CD8-positive, alpha-beta memory T cell (primary cell): ENCODE measurements at regions not wholly inside any gene's neighbourhood (a gene's known extent, or its start where the extent isn't known, plus 50 kb on each side); places are given as distances from the start of the nearest gene placed in this dataset.

Experiments
- CTCF ChIA-PET: fragments of 350-600 bp; sonication (Branson Sonifier 250); formaldehyde crosslinking; loops from one replicate; lab custom pipeline; 2021; ENCODE audit warnings: antibody characterized with exemption; lab: Charles Lee
- POLR2A ChIA-PET: fragments of 350-600 bp; sonication (Branson Sonifier 250); formaldehyde crosslinking; loops from one replicate; lab custom pipeline; 2021; ENCODE audit warnings: antibody characterized with exemption; lab: Charles Lee
- DNase-seq, 5 donors: peaks; one replicate each; pipeline versions ENCODE4 v3.0.0 to v3.0.0-alpha.2; 2020 to 2022; ENCODE audit warnings: mixed read lengths in 1 of 5
- H3K27ac ChIP-seq: one replicate; pipeline ENCODE4 v1.7.0; 2013; ENCODE audit warnings: low read depth, mild to moderate bottlenecking, low read length, moderate library complexity
- H3K27me3 ChIP-seq: 2 replicates; pipeline ENCODE4 v1.7.0; 2013; ENCODE audit warnings: low read length, mild to moderate bottlenecking; ENCODE audit not compliant: insufficient read depth, poor library complexity, severe bottlenecking
- H3K36me3 ChIP-seq: 2 replicates; pipeline ENCODE4 v1.7.0; 2013; ENCODE audit warnings: mild to moderate bottlenecking, low read length, moderate library complexity; ENCODE audit not compliant: insufficient read depth
- H3K4me1 ChIP-seq: 2 replicates; pipeline ENCODE4 v1.7.0; 2013; ENCODE audit warnings: mild to moderate bottlenecking, low read length, moderate library complexity; ENCODE audit not compliant: insufficient read depth
- H3K4me3 ChIP-seq: 2 replicates; pipeline ENCODE4 v1.7.0; 2013; ENCODE audit warnings: mild to moderate bottlenecking, low read length
- H3K9me3 ChIP-seq: 2 replicates; pipeline ENCODE4 v1.7.0; 2013; ENCODE audit warnings: mild to moderate bottlenecking, low read length
- H3K27ac Mint-ChIP-seq, 8 donors: one replicate each; pipeline ENCODE4 v1.8.0; 2020 to 2021; ENCODE audit warnings: mixed read lengths in 8 of 8, mild to moderate bottlenecking in 6 of 8, inconsistent platforms in 3 of 8, moderate library complexity in 3 of 8
- H3K27me3 Mint-ChIP-seq, 2 donors: one replicate each; pipeline ENCODE4 v1.8.0; 2020 to 2021; ENCODE audit warnings: mixed read lengths in 2 of 2, mild to moderate bottlenecking in 1 of 2, moderate library complexity in 1 of 2
- H3K36me3 Mint-ChIP-seq, 3 donors: one replicate each; pipeline ENCODE4 v1.8.0; 2020 to 2021; ENCODE audit warnings: mixed read lengths in 3 of 3, inconsistent platforms in 1 of 3, mild to moderate bottlenecking in 1 of 3
- H3K4me1 Mint-ChIP-seq, 3 donors: one replicate each; pipeline ENCODE4 v1.8.0; 2020 to 2021; ENCODE audit warnings: mixed read lengths in 3 of 3, inconsistent platforms in 1 of 3, mild to moderate bottlenecking in 1 of 3
- H3K4me3 Mint-ChIP-seq, 7 donors: one replicate each; pipeline ENCODE4 v1.8.0; 2020 to 2021; ENCODE audit warnings: mixed read lengths in 7 of 7, mild to moderate bottlenecking in 6 of 7, moderate library complexity in 4 of 7, inconsistent platforms in 2 of 7
- H3K9me3 Mint-ChIP-seq, 5 donors: one replicate each; pipeline ENCODE4 v1.8.0; 2020 to 2022; ENCODE audit warnings: mixed read lengths in 5 of 5, mild to moderate bottlenecking in 3 of 5, moderate library complexity in 2 of 5, inconsistent platforms in 1 of 5

DNA sequence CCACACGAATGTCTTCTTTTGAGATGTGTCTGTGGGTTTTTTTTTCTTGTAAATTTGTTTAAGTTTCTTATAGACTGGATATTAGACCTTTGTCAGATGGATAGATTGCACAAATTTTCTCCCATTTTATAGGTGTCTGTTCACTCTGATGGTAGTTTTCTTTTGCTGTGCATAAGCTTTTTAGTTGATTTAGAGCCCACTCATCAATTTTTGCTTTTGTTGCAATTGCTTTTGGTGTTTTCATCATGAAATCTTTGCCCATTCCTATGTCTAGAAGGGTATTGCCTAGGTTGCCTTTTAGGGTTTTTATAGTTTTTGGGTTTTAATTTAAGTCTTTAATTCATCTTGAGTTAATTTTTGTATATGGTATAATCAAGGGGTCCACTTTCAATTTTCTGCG lies 57.7 kb downstream of the NKX2-2 start:
- peaks cover 32 to 54% of the 10 kb centered on the region in 2 donors for H3K27me3 Mint-ChIP-seq
- Histone ChIP-seq H3K9me3 (no peaks in the 10 kb centered on the region), H3K27ac (no peak overlapping the region), H3K4me3 (no peak overlapping the region), H3K36me3 (no peaks in the 10 kb centered on the region), H3K4me1 (no peaks in the 10 kb centered on the region), H3K27me3 (no peaks in the 10 kb centered on the region)
- POLR2A ChIA-PET = no interaction called here
- H3K4me3 Mint-ChIP-seq = no peak overlapping the region
- H3K4me1 Mint-ChIP-seq = no peaks in the 10 kb centered on the region
- no peaks in the 10 kb centered on the region for H3K9me3 Mint-ChIP-seq
- CTCF ChIA-PET = no interaction called here
- H3K36me3 Mint-ChIP-seq = no peaks in the 10 kb centered on the region
- no peak for DNase-seq
- no peak overlapping the region for H3K27ac Mint-ChIP-seq

DNA sequence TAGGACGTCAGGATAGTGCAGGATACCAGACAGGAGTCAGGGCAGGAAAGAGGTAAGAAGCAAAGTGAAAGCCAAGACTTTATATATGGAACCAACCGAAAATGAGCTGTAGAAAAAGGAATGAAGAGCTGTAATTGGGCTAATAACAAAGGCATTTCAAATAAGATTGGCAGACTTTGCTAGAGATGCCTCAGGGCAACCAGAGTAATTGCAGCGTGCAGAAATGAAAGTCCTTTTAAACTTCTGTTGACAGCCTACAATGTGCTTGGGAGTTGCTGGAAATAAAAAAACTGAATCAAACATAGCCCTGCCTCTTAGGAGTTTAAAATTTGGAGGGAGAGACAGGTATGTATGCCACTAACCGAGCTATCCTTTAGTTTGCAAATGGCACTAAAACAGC lies 56.4 kb upstream of the NKX2-4 start:
- POLR2A ChIA-PET = no interaction called here
- H3K36me3 Mint-ChIP-seq = no peaks in the 10 kb centered on the region

DNA sequence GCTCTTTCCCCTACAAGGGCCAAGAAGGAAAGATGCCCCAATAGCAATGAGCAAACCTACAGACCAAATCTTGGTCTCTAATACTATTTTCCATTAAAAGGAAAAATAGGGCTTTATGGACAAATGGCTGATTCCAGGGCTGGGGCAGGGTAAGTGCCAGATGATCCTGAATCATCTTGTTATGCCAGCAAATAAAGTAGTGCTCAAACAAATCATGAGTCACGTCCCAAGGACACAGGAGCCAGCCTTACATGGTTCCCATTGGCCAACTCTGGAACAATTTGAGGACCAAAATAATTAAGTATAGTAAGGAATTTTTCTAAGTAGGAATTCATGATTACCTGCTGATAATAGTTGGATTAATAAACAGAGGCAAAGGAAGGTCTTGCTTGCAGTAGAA lies 53.2 kb upstream of the NKX2-4 start:
- H3K36me3 Mint-ChIP-seq = no peaks in the 10 kb centered on the region
- Histone ChIP-seq H3K27ac (no peak overlapping the region), H3K36me3 (no peaks in the 10 kb centered on the region), H3K4me1 (no peaks in the 10 kb centered on the region), H3K4me3 (no peak overlapping the region), H3K9me3 (no peaks in the 10 kb centered on the region), H3K27me3 (no peaks in the 10 kb centered on the region)
- ChIA-PET POLR2A (no interaction called here), CTCF (no interaction called here)
- H3K4me1 Mint-ChIP-seq = no peaks in the 10 kb centered on the region
- no peak overlapping the region for H3K4me3 Mint-ChIP-seq
- no peak overlapping the region for H3K27ac Mint-ChIP-seq
- peaks cover 15 to 38% of the 10 kb centered on the region in 2 donors for H3K27me3 Mint-ChIP-seq
- no peaks in the 10 kb centered on the region for H3K9me3 Mint-ChIP-seq
- no peak for DNase-seq

More for the DNA sequence above, 56.4 kb upstream of the NKX2-4 start:
- H3K9me3 ChIP-seq = no peaks in the 10 kb centered on the region
- no peaks in the 10 kb centered on the region for H3K36me3 ChIP-seq
- Mint-ChIP-seq H3K9me3 (no peaks in the 10 kb centered on the region), H3K4me3 (no peak overlapping the region), H3K27me3 (peaks cover 29 to 59% of the 10 kb centered on the region in 2 donors), H3K27ac (no peak overlapping the region), H3K4me1 (no peaks in the 10 kb centered on the region)
- no peak overlapping the region for H3K4me3 ChIP-seq
- no peak for DNase-seq
- no peaks in the 10 kb centered on the region for H3K27me3 ChIP-seq
- CTCF ChIA-PET = no interaction called here
- no peaks in the 10 kb centered on the region for H3K4me1 ChIP-seq
- H3K27ac ChIP-seq = no peak overlapping the region
